GM10266 (cell line): ENCODE measurements at regions not wholly inside any gene's neighbourhood (a gene's known extent, or its start where the extent isn't known, plus 50 kb on each side); places are given as distances from the start of the nearest gene placed in this dataset.

Source experiments
- DNase-seq: peaks from one replicate; pipeline ENCODE4 v3.0.0; 2012; ENCODE audit errors: extremely low spot score
- CTCF ChIP-seq: IDR thresholded peaks from 2 replicates; pipeline ENCODE4 v1.5.1; 2012; ENCODE audit warnings: mild to moderate bottlenecking, low read depth; ENCODE audit not compliant: control insufficient read depth, insufficient read depth; ENCODE audit errors: missing control alignments

- DNase-seq: no peak
- TF ChIP-seq CTCF: no peak
Observed at GRCh38 chr20:11255860-11256259, 582.1 kb upstream of the JAG1 start.

- no peak for DNase-seq
- TF ChIP-seq CTCF: no peak
Observed at GRCh38 chr20:11260611-11261010, 586.8 kb upstream of the JAG1 start.

GRCh38 chr20:11261533-11262000, 587.8 kb upstream of the JAG1 start:
- no peak for TF ChIP-seq CTCF
- DNase-seq: peak; percentile 30

- DNase-seq: no peak
- no peak for TF ChIP-seq CTCF
Observed at GRCh38 chr20:11266571-11266970, 592.8 kb upstream of the JAG1 start.

GRCh38 chr20:11267131-11267761, 593.4 kb upstream of the JAG1 start:
- DNase-seq: peak; percentile 69
- TF ChIP-seq CTCF: no peak

GRCh38 chr20:11267762-11268335, 594.0 kb upstream of the JAG1 start:
- TF ChIP-seq CTCF: no peak

GRCh38 chr20:11270566-11270965, 596.8 kb upstream of the JAG1 start:
- DNase-seq: no peak

More at GRCh38 chr20:11267762-11268335, 594.0 kb upstream of the JAG1 start:
- DNase-seq: no peak

More at GRCh38 chr20:11270566-11270965, 596.8 kb upstream of the JAG1 start:
- no peak for TF ChIP-seq CTCF
